Activated B cell treated with CpG ODN at 0.5 μM for 24 hours (primary cell): ENCODE measurements at regions not wholly inside any gene's neighbourhood (a gene's known extent, or its start where the extent isn't known, plus 50 kb on each side); places are given as distances from the start of the nearest gene placed in this dataset.
"Not testable (repeated sequence)": the region's sequence is repeated elsewhere in the genome, so short reads cannot be mapped to it uniquely, and the experiment has no call there.

Experiments
- ATAC-seq: fragments of 200-7000 bp; cut with Tn5 transposase; one replicate; pipeline ENCODE4 v1.10.0; 2021; ENCODE audit warnings: low read depth, mild to moderate bottlenecking, moderate library complexity
- CTCF ChIA-PET: fragments of 350-600 bp; sonication (Branson Sonifier 250); formaldehyde crosslinking; loops from one replicate; lab custom pipeline; 2021; ENCODE audit warnings: antibody characterized with exemption; lab: Charles Lee
- POLR2A ChIA-PET: fragments of 350-600 bp; sonication (Branson Sonifier 250); formaldehyde crosslinking; loops from one replicate; lab custom pipeline; 2021; ENCODE audit warnings: antibody characterized with exemption; lab: Charles Lee
- DNase-seq: peaks from one replicate; pipeline ENCODE4 v3.0.0; 2022
- H3K27ac Mint-ChIP-seq: one replicate; pipeline ENCODE4 v1.8.0; 2020; ENCODE audit warnings: mixed read lengths
- H3K27me3 Mint-ChIP-seq: one replicate; pipeline ENCODE4 v1.8.0; 2021; ENCODE audit warnings: mixed read lengths
- H3K36me3 Mint-ChIP-seq: one replicate; pipeline ENCODE4 v1.8.0; 2021; ENCODE audit warnings: low read depth, mixed read lengths
- H3K4me1 Mint-ChIP-seq: one replicate; pipeline ENCODE4 v1.8.0; 2021; ENCODE audit warnings: mixed read lengths
- H3K4me3 Mint-ChIP-seq: one replicate; pipeline ENCODE4 v1.8.0; 2020; ENCODE audit warnings: mild to moderate bottlenecking, mixed read lengths
- H3K9me3 Mint-ChIP-seq: one replicate; pipeline ENCODE4 v1.8.0; 2020; ENCODE audit warnings: mixed read lengths
- intact Hi-C: fragments of 100-400 bp; cut with micrococcal nuclease; formaldehyde crosslinking; loops from one replicate; pipeline ENCODE4 v1.15.1; 2024
- TF ChIP-seq, protein P1 (sequence below): fragments of 200-600 bp; IDR thresholded peaks from one replicate; pipeline ENCODE4 v1.8.0; 2022; ENCODE audit warnings: antibody characterized with exemption, mild to moderate bottlenecking

DNA sequence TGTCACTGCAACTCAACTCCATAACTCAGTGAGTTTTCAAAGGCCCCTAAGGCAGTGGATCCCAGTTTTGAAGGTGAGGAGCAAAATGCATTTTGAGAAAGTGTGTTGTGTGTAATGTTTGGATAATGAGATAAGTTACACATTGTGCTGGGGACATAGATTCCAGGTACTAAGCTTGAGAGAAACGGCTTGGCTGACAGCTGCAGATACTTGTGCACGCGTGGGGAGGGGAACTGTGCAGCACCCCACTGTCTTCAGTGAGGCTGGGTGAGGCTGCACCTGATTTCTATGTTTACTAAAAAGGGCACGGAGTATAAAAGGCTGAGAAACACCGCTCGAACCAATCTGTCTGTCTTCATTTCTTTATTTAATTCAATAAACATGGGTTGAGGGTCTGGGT is 254.0 kb upstream of the COPS8 start:
- Mint-ChIP-seq H3K27ac (no peak overlapping the region), H3K4me1 (no peaks in the 10 kb centered on the region), H3K36me3 (no peaks in the 10 kb centered on the region), H3K27me3 (peaks cover 10% of the 10 kb centered on the region), H3K9me3 (no peaks in the 10 kb centered on the region), H3K4me3 (no peak overlapping the region)
- ATAC-seq (no peak), DNase-seq (no peak)
- intact Hi-C loops, result no loop called here
- TF ChIP-seq, protein P1, sequence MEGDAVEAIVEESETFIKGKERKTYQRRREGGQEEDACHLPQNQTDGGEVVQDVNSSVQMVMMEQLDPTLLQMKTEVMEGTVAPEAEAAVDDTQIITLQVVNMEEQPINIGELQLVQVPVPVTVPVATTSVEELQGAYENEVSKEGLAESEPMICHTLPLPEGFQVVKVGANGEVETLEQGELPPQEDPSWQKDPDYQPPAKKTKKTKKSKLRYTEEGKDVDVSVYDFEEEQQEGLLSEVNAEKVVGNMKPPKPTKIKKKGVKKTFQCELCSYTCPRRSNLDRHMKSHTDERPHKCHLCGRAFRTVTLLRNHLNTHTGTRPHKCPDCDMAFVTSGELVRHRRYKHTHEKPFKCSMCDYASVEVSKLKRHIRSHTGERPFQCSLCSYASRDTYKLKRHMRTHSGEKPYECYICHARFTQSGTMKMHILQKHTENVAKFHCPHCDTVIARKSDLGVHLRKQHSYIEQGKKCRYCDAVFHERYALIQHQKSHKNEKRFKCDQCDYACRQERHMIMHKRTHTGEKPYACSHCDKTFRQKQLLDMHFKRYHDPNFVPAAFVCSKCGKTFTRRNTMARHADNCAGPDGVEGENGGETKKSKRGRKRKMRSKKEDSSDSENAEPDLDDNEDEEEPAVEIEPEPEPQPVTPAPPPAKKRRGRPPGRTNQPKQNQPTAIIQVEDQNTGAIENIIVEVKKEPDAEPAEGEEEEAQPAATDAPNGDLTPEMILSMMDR, result no peak
- POLR2A ChIA-PET, result no interaction called here
- CTCF ChIA-PET, result no interaction called here

DNA sequence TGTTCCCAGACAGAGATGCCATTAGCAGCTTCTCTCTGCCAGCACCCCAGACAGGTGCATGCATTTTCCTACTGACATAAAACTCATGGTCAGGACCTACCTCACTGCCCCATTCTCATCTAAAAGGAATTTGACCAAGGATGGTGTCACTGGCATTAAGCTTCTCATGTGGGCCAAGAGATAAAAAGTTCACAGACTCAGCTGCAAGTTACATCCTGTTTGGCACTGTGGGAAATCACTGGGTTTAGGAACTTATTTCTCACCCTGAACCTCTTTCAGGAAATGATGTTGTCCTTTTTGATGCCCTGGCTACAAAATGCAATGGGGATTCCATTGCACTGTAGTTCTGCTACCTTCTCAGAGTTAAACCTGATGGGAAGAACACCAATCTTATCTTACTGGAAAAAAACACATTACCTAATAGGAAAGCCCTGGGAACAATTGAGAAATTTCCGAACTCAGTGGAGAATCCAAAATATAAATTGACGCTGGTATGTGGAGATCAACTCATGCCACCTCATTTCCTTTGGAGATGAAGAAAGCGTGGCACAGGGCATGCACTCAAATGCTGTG is 252.1 kb upstream of the COPS8 start:
- Mint-ChIP-seq H3K27ac (no peak overlapping the region), H3K4me1 (no peaks in the 10 kb centered on the region), H3K9me3 (no peaks in the 10 kb centered on the region), H3K36me3 (no peaks in the 10 kb centered on the region), H3K4me3 (no peak overlapping the region), H3K27me3 (peaks cover 10% of the 10 kb centered on the region)
- ChIA-PET CTCF (no interaction called here), POLR2A (no interaction called here)
- DNase-seq, result no peak
- no peak for ATAC-seq
- TF ChIP-seq, protein P1, result no peak
- intact Hi-C loops, result no loop called here

DNA sequence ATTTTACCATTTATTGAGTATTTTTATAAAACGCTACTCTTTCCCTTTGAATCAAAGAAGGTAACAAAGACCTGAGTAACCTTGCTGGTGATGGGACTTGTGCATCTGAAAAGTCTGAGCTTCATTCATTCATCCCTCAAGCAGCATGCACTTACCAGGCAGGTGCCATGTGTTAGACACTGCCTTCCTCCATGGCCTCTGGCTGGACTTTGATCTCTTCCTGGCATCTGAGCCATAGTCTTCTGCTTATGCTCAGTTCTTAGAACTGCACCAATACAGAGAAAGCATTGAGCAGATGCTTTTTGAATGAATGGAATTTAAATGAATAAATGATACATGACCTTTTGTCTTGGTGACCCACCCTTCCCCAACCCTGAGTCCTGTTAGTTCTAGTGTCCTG is 251.4 kb upstream of the COPS8 start:
- TF ChIP-seq, protein P1, result no peak
- Mint-ChIP-seq H3K27me3 (peaks cover 10% of the 10 kb centered on the region), H3K36me3 (no peaks in the 10 kb centered on the region), H3K4me1 (no peaks in the 10 kb centered on the region), H3K27ac (no peak overlapping the region), H3K9me3 (no peaks in the 10 kb centered on the region), H3K4me3 (no peak overlapping the region)
- no peak for ATAC-seq
- ChIA-PET POLR2A (no interaction called here), CTCF (no interaction called here)
- intact Hi-C loops, result no loop called here
- DNase-seq, result no peak

DNA sequence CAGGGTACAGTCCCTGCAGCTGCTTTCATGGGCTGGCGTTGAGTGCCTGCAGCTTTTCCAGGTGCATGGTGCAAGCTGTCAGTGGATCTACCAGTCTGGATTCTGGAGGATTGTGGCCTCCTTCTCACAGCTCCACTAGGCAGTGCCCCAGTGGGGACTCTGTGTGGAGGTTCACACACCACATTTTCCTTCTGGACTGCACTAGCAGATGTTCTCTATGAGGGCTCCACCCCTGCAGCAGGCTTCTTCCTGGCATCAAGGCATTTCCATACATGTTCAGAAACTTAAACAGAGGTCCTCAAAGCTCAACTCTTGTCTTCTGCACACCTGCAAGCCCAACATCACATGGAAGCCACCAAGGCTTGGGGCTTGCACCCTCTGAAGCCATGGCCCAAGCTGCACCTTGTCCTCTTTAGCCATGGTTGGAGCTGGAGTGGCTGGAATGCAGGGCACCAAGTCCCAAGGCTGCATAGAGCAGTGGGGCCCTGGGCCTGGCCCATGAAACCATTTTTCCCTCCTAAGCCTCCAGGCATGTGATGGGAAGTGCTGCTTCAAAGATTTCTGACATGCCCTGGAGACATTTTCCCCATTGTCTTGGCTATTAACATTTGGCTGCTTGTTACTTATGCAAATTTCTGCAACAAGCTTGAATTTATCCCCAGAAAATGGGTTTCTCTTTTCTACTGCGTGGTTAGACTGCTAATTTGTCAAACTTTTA is 250.2 kb upstream of the COPS8 start:
- CTCF ChIA-PET, result no interaction called here
- TF ChIP-seq, protein P1, result no peak

DNA sequence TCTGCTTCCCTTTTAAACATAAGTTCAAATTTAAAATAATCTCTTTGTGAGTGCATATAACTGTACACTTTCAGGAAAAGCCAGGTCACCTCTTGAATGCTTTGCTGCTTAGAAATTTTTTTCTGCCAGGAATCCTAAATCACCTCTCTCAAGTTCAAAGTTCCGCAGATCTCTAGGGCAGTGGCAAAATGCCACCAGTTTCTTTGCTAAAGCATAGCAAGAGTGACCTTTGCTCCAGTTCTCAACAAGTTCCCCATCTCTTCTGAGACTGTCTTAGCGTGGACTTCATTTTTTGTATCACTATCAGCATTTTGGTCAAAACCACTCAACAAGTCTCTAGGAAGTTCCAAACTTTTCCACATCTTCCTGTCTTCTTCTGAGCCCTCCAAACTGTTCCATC is 249.7 kb upstream of the COPS8 start:
- POLR2A ChIA-PET, H3K27me3 Mint-ChIP-seq, H3K9me3 Mint-ChIP-seq, intact Hi-C loops, DNase-seq, H3K27ac Mint-ChIP-seq, H3K4me3 Mint-ChIP-seq, ATAC-seq, H3K36me3 Mint-ChIP-seq, H3K4me1 Mint-ChIP-seq, CTCF ChIA-PET: not testable (repeated sequence)

More for the DNA sequence above, 250.2 kb upstream of the COPS8 start:
- ATAC-seq (no peak), DNase-seq (no peak)
- Mint-ChIP-seq H3K36me3 (no peaks in the 10 kb centered on the region), H3K4me1 (no peaks in the 10 kb centered on the region), H3K4me3 (no peak overlapping the region), H3K27ac (no peak overlapping the region), H3K27me3 (peaks cover 10% of the 10 kb centered on the region), H3K9me3 (no peaks in the 10 kb centered on the region)
- POLR2A ChIA-PET, result no interaction called here
- intact Hi-C loops, result no loop called here
